Activated CD4-positive, alpha-beta T cell treated with anti-CD3 and anti-CD28 coated beads, Interleukin-2, Interleukin-6, amounts not matched to agents 100 ng/mL and 50 ng/mL, durations not matched to agents 16 hours and 8 hours (primary cell): ENCODE measurements at regions not wholly inside any gene's neighbourhood (a gene's known extent, or its start where the extent isn't known, plus 50 kb on each side); places are given as distances from the start of the nearest gene placed in this dataset.
A peak's percentile ranks its signal among the peaks of the same experiment; 100 is the strongest.

Experiments used
- DNase-seq: peaks from one replicate; pipeline ENCODE4 v3.0.0-alpha.2; 2020

GRCh38 chrX:33725535-33726210 is 406.4 kb downstream of the FAM47A start:
- DNase-seq, result no peak

DNA sequence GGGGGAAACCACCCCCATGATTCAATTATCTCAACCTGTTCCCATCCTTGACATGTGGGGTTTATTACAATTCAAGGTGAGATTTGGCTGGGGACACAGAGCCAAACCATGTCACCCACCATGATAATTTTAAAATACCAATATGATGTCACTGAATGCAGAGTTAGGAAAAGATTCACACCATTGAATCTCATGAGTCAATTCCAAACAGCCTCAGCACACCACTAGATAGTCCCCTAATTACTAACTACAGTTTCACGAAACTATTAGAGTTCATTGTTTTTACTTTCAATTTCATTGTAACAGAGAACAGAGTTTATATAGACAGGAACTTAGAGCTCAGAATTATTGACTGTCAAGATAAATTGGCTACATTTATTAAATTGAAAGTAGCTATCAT is 410.2 kb downstream of the FAM47A start:
- DNase-seq, result peak; percentile 3

- DNase-seq, result no peak
Observed at GRCh38 chrX:33686105-33686504, 446.0 kb downstream of the FAM47A start.
